MCF 10A (cell line): ENCODE measurements at regions not wholly inside any gene's neighbourhood (a gene's known extent, or its start where the extent isn't known, plus 50 kb on each side); places are given as distances from the start of the nearest gene placed in this dataset.

Experiments used
- BruUV-seq: library from RNA; stranded (reverse); fragments of 400-500 nt; replicated peaks from 2 replicates; lab custom pipeline; 2021; lab: Mats Ljungman, UMichigan
- CTCF ChIA-PET: fragments of 300-600 bp; sonication (Branson Sonifier 250); formaldehyde crosslinking; extraction: SDS; loops from one replicate; lab custom pipeline; 2021; ENCODE audit warnings: antibody characterized with exemption, inconsistent platforms; lab: Yijun Ruan, JAX
- POLR2A ChIA-PET: fragments of 300-600, 350-650 bp; sonication (Branson Sonifier 250); formaldehyde crosslinking; extraction: SDS; loops from one replicate; lab custom pipeline; 2020; ENCODE audit warnings: antibody characterized with exemption, inconsistent platforms; lab: Yijun Ruan, JAX
- DNase-seq: peaks from one replicate; pipeline ENCODE4 v3.0.0-alpha.2; 2018; ENCODE audit not compliant: unreplicated experiment
- H3K27ac Mint-ChIP-seq: one replicate; pipeline ENCODE4 v1.8.0; 2022; ENCODE audit warnings: mild to moderate bottlenecking, low read depth, mixed read lengths; ENCODE audit not compliant: unreplicated experiment
- H3K27me3 Mint-ChIP-seq: one replicate; pipeline ENCODE4 v1.8.0; 2022; ENCODE audit warnings: mixed read lengths; ENCODE audit not compliant: insufficient read depth, unreplicated experiment
- H3K36me3 Mint-ChIP-seq: one replicate; pipeline ENCODE4 v1.8.0; 2022; ENCODE audit warnings: mild to moderate bottlenecking, moderate library complexity, mixed read lengths; ENCODE audit not compliant: insufficient read depth, unreplicated experiment
- H3K4me1 Mint-ChIP-seq: one replicate; pipeline ENCODE4 v1.8.0; 2022; ENCODE audit warnings: mixed read lengths; ENCODE audit not compliant: insufficient read depth, unreplicated experiment
- H3K4me3 Mint-ChIP-seq: one replicate; pipeline ENCODE4 v1.8.0; 2022; ENCODE audit warnings: mild to moderate bottlenecking, moderate library complexity, mixed read lengths; ENCODE audit not compliant: unreplicated experiment
- H3K9me3 Mint-ChIP-seq: one replicate; pipeline ENCODE4 v1.8.0; 2022; ENCODE audit warnings: mixed read lengths; ENCODE audit not compliant: unreplicated experiment
- intact Hi-C: fragments of 100-400 bp; cut with micrococcal nuclease; formaldehyde crosslinking; loops from 2 replicates; pipeline ENCODE4 v1.14.1; 2022
- TF ChIP-seq, protein P1 (sequence below): fragments of 200-600 bp; IDR thresholded peaks from one replicate; pipeline ENCODE4 v1.8.0; 2022; ENCODE audit warnings: antibody characterized with exemption, mild to moderate bottlenecking; ENCODE audit not compliant: unreplicated experiment

DNA sequence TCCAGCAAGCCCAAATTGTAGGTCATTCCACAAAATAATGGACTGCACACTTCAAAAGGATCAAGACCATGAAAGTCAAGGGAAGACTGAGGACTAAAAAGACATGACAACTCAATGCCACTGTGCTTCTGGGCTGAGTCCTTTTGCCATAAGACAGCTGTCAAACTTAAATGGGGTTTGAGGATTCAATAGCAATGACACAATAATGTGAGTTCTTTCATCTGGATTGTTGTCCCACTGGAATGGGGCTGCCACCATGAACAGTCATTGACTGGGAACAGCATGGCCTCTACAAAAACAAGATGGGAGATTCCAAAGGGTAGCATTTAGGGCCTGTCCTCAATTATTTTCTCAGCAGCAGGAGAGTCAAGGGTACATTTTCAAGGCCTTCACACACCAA, 118.5 kb downstream of the EN1 start:
- Mint-ChIP-seq H3K36me3 (no peaks in the 10 kb centered on the region), H3K4me3 (no peak overlapping the region), H3K27me3 (no peaks in the 10 kb centered on the region), H3K9me3 (peaks cover 24% of the 10 kb centered on the region), H3K27ac (no peak overlapping the region), H3K4me1 (peaks cover 7% of the 10 kb centered on the region)
- DNase-seq: no peak
- CTCF ChIA-PET: interaction anchor here (0.7 kb wide), 1 partner anchor 134 kb away, joined by 4 read pairs; no protein-coding TSS in a partner anchor
- TF ChIP-seq, protein P1, sequence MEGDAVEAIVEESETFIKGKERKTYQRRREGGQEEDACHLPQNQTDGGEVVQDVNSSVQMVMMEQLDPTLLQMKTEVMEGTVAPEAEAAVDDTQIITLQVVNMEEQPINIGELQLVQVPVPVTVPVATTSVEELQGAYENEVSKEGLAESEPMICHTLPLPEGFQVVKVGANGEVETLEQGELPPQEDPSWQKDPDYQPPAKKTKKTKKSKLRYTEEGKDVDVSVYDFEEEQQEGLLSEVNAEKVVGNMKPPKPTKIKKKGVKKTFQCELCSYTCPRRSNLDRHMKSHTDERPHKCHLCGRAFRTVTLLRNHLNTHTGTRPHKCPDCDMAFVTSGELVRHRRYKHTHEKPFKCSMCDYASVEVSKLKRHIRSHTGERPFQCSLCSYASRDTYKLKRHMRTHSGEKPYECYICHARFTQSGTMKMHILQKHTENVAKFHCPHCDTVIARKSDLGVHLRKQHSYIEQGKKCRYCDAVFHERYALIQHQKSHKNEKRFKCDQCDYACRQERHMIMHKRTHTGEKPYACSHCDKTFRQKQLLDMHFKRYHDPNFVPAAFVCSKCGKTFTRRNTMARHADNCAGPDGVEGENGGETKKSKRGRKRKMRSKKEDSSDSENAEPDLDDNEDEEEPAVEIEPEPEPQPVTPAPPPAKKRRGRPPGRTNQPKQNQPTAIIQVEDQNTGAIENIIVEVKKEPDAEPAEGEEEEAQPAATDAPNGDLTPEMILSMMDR: no peak
- intact Hi-C loops: no loop called here
- BruUV-seq: no TSS peak
- POLR2A ChIA-PET: interaction anchor here (1.0 kb wide), 1 partner anchor 10 kb away, joined by 3 read pairs; no protein-coding TSS in a partner anchor

DNA sequence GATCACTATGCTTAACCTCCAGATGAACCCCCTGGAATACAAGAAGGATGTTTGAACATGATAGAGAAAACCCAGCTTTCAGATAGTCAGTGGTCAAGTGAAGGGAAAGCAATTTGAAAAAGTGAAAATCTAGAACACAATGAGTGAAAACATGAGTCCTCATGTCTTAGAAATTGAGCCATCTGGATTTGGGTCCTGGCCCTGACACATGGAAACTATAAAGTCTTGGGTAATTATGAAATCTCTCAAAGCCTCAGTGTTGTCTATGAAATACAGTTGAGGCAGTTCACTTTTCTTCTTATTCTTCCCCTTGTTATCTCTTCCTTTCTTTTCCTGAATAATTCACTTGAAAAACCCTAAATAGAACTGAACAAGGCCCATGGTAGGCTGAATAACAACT, 120.6 kb downstream of the EN1 start:
- DNase-seq: no peak
- Mint-ChIP-seq H3K4me1 (peaks cover 28% of the 10 kb centered on the region), H3K36me3 (no peaks in the 10 kb centered on the region), H3K27ac (no peak overlapping the region), H3K9me3 (peaks cover 24% of the 10 kb centered on the region), H3K4me3 (no peak overlapping the region), H3K27me3 (no peaks in the 10 kb centered on the region)
- no TSS peak for BruUV-seq
- intact Hi-C loops: no loop called here
- ChIA-PET CTCF (interaction anchor here (0.6 kb wide), 1 partner anchor 307 kb away, joined by 3 read pairs; no protein-coding TSS in a partner anchor), POLR2A (no interaction called here)
- TF ChIP-seq, protein P1: no peak

DNA sequence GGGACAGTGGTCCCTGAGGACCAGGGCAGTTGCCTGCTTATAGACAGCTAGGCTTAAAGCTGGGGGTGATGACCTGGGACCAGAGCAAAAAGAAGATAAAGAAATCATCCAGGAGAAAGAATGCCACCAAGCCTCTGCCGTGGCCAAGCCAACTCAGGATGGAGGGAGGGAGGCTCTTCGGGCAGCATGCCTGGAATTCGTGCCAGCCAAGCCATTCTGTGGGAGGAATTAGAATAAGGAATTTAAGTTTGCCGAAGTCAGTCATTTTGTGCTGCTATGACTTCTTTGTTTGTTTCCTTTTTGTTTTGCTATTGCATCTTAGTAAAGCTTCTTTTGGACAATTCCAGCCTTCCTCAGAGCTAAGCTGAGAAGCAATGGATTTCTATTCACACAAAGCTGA, 124.1 kb downstream of the EN1 start:
- Mint-ChIP-seq H3K36me3 (no peaks in the 10 kb centered on the region), H3K4me3 (no peak overlapping the region), H3K4me1 (peaks cover 22% of the 10 kb centered on the region), H3K27ac (no peak overlapping the region), H3K27me3 (no peaks in the 10 kb centered on the region), H3K9me3 (peaks cover 17% of the 10 kb centered on the region)
- POLR2A ChIA-PET: no interaction called here
- intact Hi-C loops: no loop called here
- BruUV-seq: no TSS peak
- TF ChIP-seq, protein P1: no peak
- CTCF ChIA-PET: interaction anchor here (0.6 kb wide), 1 partner anchor 292 kb away, joined by 3 read pairs; no protein-coding TSS in a partner anchor
- DNase-seq: peak; percentile 55

DNA sequence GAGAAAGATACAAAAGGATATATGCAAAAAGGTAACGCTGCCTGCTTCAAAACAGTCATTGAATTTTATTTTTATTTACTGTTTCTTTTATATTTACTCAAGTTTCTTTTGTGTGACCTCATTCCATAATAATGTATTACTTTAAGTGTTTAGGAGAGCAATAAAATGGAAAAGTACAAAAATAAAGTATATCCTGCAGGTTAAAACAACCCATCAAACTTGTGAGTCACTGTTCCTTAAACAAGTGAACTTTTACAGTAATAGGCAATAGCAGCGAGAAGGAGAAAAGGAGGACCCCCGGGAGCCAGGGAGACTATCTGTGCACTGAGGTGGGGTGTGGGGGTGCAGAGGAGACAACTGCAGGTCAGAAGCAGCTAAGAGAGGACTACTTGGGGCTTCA, 124.5 kb downstream of the EN1 start:
- DNase-seq: no peak
- ChIA-PET CTCF (interaction anchor here (0.6 to 0.7 kb wide), 2 partner anchors 292 to 661 kb away, joined by 3 read pairs; no protein-coding TSS in a partner anchor), POLR2A (no interaction called here)
- no peak overlapping the region for H3K27ac Mint-ChIP-seq
- H3K36me3 Mint-ChIP-seq: no peaks in the 10 kb centered on the region
- TF ChIP-seq, protein P1: no peak
- peaks cover 17% of the 10 kb centered on the region for H3K9me3 Mint-ChIP-seq
- BruUV-seq: no TSS peak
- H3K4me1 Mint-ChIP-seq: peaks cover 22% of the 10 kb centered on the region
- H3K4me3 Mint-ChIP-seq: no peak overlapping the region
- no peaks in the 10 kb centered on the region for H3K27me3 Mint-ChIP-seq
- intact Hi-C loops: no loop called here
